ENCODE measurements at regions not wholly inside any gene's neighbourhood (a gene's known extent, or its start where the extent isn't known, plus 50 kb on each side); places are given as distances from the start of the nearest gene placed in this dataset.
"Not testable (repeated sequence)": the region's sequence is repeated elsewhere in the genome, so short reads cannot be mapped to it uniquely, and the experiment has no call there.

DNA sequence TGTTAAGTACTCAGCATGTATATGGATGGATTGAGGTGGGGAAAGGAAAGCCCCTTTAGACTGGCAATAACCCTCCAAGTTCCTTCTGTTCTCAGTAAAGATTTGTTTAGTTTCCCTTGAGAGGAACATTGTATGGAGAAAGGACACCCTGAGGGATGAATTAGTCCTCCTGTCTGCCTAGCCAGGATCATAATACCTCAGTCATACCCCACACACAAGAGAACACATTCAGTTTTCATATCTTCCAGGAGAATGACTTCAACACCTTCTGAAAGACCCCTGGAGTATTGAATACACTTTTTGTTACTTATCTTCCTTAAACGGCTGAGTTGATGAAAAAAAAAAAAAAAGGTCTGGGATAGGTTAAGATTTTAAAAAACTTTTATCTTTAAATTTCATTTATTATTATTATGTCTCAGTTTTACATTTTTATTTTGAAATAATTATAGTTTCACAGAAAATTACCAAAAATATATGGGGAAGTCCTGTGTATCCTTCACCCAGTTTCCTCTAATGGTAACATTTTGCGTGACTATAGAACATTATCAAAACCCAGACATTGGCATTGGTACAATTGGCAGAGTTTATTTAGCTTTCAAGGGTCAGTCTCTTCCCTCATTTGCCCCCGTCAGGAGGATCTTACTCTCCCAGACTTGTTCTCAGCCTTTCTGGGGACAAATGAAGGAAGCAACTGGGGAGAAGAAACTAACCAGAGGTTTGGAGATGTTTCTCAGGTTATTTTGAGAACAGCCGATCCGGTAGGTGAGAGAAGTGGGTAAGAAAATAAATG lies 88.0 kb downstream of the ACTBL2 start:
- no peak for DNase-seq

GRCh38 chr5:57386958-57387357 lies 95.7 kb downstream of the ACTBL2 start:
- DNase-seq: peak; percentile 67

GRCh38 chr5:57383093-57383861 lies 99.3 kb downstream of the ACTBL2 start:
- peak; percentile 88 for DNase-seq

GRCh38 chr5:57382655-57383054 lies 100.0 kb downstream of the ACTBL2 start:
- no peak for DNase-seq

DNA sequence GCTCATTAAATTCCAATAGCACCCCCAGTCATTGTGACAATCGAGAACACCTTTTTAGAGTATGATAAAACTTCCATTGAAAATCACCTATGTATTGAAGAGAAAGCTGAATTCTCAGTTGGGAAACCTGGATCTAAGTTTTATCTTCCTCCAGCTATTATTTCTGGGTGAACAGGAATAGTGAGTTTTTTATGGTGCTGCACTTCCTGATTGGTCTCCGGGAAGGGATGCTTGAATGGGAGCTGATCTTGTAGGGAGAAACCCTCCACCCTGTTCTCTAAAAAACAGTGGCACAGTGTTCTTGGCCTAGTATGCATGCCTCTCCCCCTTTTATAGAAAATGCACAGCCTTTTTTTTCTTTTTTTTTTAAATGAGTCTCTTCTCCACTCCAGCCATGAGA lies 112.2 kb downstream of the ACTBL2 start:
- DNase-seq: no peak

DNA sequence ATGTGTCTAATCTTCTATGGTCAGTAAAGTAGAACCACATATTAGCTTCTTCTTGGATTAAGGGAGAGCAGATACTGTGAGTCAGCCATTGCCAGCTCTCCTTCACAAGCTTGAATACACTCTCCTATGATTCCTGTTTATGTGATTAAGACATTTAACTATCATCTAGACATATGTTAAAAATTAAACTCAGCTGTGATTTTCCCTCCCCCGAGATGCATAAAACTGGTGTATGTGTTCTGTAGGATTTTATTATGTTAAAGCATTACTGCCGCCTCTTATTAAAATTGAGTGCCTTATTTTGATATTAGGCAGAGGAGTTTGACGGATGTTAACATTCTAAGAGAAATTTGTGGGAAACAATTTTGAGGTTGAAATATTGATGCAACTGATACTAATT lies 114.6 kb downstream of the ACTBL2 start:
- peak; percentile 84 for DNase-seq

DNA sequence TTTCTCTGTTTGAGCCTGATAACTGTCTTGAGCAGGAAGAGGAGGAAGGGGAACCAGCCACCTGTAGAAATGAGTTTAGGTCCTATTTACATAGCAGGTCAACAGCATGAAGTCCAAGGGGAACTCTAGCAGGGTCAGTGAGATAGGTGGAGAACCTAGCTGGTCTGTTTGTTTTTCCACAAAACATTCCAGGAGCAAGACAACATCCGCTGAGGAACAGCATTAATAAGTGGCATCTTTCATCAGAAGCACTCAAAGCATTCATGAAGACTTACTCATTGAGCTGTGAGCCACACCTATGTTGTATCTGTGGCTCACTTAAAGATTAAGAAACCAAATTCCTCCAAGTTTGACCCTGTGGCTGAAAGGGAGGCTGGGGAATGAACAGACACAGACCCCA lies 115.9 kb downstream of the ACTBL2 start:
- peak; percentile 36 for DNase-seq

- DNase-seq: no peak
Measured at GRCh38 chr5:57362951-57363350, 119.7 kb downstream of the ACTBL2 start.

GRCh38 chr5:57360871-57361270 lies 121.7 kb downstream of the ACTBL2 start:
- DNase-seq: no peak

GRCh38 chr5:57358796-57359592 lies 123.6 kb downstream of the ACTBL2 start:
- no peak for DNase-seq

- DNase-seq: not testable (repeated sequence)
Measured at GRCh38 chr5:57356850-57357249, 125.8 kb downstream of the ACTBL2 start.

- DNase-seq: no peak
Measured at GRCh38 chr5:57349214-57349613, 133.4 kb downstream of the ACTBL2 start.

DNA sequence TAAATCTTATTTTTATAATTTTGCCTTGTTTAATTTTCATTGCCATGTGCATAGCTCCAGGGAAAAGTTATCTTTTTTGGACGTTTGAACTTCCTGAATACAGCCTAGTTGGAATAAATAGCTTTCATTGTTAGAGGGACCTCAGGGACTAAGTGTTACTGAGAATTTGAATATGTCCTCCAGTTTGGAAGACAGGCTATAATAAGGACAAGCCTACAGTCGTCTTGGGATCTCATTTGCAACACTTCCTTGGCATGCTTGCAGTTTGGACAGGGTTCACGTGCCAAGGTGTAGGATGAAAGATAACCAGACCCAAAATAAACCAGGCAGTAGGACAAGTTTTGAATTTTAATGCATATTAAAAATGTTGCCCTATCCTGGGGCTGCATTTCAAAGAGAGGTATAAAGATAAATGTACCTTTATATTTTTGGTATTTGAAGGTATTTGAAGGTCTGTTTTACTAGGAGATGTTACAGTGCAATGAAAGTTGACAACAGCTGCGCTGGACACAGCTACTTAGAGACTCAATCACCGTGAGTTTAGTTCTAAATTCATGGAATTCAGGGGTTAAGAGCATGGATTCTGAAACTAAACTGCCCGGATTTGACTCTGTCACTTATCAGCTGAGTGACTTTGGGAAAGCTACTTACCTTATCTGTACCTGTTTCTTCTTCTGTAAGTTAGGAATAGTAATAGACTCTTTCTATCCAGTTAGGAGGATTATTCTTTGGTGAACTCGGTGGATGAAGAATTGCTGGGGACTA lies 134.1 kb downstream of the ACTBL2 start:
- DNase-seq: no peak

GRCh38 chr5:57346328-57346727 lies 136.3 kb downstream of the ACTBL2 start:
- no peak for DNase-seq

DNA sequence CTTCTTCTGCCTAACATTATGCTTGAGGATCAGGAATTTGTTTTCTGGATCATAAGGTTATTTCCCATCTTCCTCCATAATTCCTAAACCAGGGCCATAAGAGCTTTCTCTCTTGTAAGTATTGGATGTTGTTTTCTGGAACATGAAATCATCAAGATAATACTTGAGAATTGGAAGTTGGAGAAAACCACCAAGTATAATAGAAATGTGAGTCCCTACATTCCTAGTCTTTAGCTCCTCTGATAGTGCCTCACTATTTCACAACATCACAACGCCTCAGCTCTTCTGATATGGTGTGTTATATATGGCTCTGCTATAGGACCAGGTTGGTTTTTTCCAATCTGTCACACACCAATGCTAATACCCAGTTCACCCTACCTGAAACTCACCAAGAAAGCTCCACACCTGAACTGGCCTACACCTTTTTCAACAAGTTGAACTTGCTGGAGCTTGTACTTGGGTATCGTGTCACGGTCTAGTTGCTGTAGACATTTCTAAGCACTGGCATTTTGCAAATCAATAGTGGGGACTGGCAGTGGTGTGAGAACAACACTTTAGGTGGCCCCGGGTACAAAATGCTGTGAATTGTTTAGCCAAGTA lies 141.1 kb downstream of the ACTBL2 start:
- no peak for DNase-seq

DNA sequence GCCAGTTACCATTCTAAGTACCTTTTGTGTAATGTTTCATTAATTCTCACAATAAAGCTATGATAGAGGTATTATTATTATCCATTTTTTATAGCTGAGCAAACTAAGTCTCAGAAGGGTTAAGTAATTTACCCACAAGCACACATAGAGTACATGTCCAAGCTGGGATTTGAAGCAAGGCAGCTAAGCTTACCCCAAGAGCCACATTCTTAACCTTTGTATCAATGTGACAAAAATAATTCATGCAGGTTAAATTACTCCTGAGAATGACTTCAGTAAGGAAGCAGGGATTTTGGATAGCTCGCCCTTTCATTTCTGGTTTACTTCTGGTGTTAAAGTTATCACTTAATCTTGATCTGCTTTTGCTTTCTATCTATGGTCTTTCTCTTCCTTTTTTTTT lies 141.9 kb downstream of the ACTBL2 start:
- no peak for DNase-seq

DNA sequence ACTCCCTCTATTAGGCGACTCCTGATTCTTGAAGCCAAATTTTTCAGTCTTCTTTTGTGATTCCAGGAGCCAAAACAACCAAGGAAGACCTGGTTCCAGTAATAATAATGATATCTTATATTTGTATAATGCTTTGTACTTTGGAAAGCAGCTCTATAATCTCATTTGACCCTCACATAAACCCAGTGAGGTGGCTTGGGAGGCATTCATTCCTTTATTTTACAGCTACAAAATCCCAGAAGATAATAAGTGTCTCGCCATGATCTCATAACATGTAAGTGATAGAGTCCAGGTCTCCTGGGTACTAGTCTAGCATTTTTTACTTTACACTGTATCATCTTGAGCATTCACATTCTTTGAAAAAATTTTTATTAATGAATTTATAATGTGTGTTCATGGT lies 143.1 kb downstream of the ACTBL2 start:
- no peak for DNase-seq

GRCh38 chr5:57338868-57339340 lies 143.7 kb downstream of the ACTBL2 start:
- DNase-seq: no peak

DNA sequence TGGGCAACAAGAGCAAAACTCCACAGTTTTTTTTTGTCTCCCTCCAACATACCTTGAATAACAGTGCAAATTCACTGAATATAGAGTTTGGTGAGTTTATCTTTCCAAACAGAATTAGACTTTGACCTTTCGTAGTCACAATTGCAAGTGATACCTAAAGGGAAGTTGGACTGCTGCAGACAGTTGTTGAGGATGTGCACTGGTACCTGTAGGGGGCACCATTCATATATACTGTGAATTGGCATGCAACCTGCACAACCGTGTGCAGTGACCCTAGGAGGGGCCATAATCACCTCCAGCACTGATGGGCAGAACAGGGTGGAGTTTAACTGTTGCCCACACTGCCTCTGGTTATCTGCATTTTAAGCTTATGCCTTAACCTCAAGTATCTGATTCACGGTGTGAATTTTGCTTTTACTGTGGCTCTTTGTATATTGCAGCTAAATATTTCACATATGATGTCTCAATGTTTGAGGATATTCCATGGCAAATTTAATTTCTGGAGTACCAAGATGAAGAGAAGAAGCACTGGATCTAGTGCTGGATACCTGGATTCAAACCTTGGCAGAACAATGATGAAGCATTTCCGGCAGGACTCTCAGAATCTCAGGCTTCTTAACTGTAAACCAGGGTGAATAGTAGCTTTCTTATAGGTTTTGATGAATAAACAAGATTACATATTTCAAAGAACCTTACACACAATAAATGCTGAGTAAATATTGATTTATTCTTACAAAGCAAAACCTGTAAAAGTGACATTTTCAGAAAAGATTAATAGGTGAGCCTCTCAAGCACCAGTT lies 144.3 kb downstream of the ACTBL2 start:
- DNase-seq: no peak

GRCh38 chr5:57335092-57335660 lies 147.4 kb downstream of the ACTBL2 start:
- peak; percentile 60 for DNase-seq

DNA sequence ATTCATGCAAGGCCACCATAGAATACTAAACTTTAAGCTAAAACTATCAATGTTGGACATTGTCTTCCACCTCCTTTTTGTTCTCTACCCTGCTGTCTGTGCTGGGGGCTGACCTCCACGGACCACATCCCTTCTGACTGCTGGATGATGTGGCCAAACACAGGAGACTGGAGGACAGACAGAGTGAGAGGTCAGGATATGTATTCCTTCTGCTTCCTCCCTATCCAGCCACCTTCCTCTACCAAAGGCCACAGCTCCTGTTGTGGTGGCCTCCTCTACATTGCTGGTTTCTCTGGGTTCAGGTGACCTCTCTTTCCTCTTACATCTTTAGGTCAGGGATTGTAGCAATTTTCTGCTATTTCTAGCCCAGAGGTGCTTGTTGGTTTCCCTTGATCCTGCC lies 148.1 kb downstream of the ACTBL2 start:
- no peak for DNase-seq
